Common myeloid progenitor, CD34-positive (primary cell): ENCODE measurements at regions not wholly inside any gene's neighbourhood (a gene's known extent, or its start where the extent isn't known, plus 50 kb on each side); places are given as distances from the start of the nearest gene placed in this dataset.
A peak's percentile ranks its signal among the peaks of the same experiment; 100 is the strongest.
"Not testable (repeated sequence)": the region's sequence is repeated elsewhere in the genome, so short reads cannot be mapped to it uniquely, and the experiment has no call there.

Source experiments
- CTCF ChIA-PET: fragments of 350-600 bp; sonication (Branson Sonifier 250); formaldehyde crosslinking; loops from one replicate; lab custom pipeline; 2021; ENCODE audit warnings: antibody characterized with exemption; lab: Charles Lee
- POLR2A ChIA-PET: fragments of 350-600 bp; sonication (Branson Sonifier 250); formaldehyde crosslinking; loops from one replicate; lab custom pipeline; 2021; ENCODE audit warnings: antibody characterized with exemption; lab: Charles Lee
- DNase-seq, 3 donors: peaks; one replicate each; pipeline versions ENCODE4 v3.0.0 to v3.0.0-alpha.2; 2013
- H3K27ac ChIP-seq, 2 experiments: 1 replicate in 1 of 2; 2 replicates in 1 of 2; pipeline ENCODE4 v1.7.0; 2013; ENCODE audit warnings: inconsistent platforms in 2 of 2, low read length in 2 of 2, mild to moderate bottlenecking in 2 of 2, low read depth in 1 of 2, moderate library complexity in 1 of 2; ENCODE audit not compliant: severe bottlenecking in 2 of 2, insufficient read depth in 1 of 2, poor library complexity in 1 of 2
- H3K27me3 ChIP-seq, 5 experiments: replicated peaks in 2 of 5; 1 replicate in 3 of 5; 2 replicates in 2 of 5; pipeline versions ENCODE4 v1.6.1 to v1.7.0; 2013; ENCODE audit warnings: low read length in 4 of 5, mild to moderate bottlenecking in 2 of 5, moderate library complexity in 2 of 5, inconsistent platforms in 1 of 5; ENCODE audit not compliant: insufficient read depth in 5 of 5, control insufficient read depth in 4 of 5
- H3K36me3 ChIP-seq, 4 experiments: 1 replicate in 2 of 4; 2 replicates in 2 of 4; pipeline versions ENCODE4 v1.6.1 to v1.7.0; 2013; ENCODE audit warnings: low read length in 3 of 4, control low read depth in 1 of 4, mild to moderate bottlenecking in 1 of 4; ENCODE audit not compliant: control insufficient read depth in 4 of 4, insufficient read depth in 4 of 4
- H3K4me1 ChIP-seq, 4 experiments: 1 replicate in 3 of 4; 2 replicates in 1 of 4; pipeline versions ENCODE4 v1.6.1 to v1.7.1; 2013; ENCODE audit warnings: low read length in 3 of 4, mild to moderate bottlenecking in 3 of 4, control low read depth in 1 of 4, inconsistent platforms in 1 of 4, moderate library complexity in 1 of 4; ENCODE audit not compliant: control insufficient read depth in 4 of 4, insufficient read depth in 4 of 4; ENCODE audit errors: control extremely low read depth in 1 of 4
- H3K4me3 ChIP-seq, 7 experiments: 1 replicate in 4 of 7; 2 replicates in 3 of 7; pipeline versions ENCODE4 v1.5.1 to v1.7.0; 2013; ENCODE audit warnings: mild to moderate bottlenecking in 7 of 7, low read length in 6 of 7, moderate library complexity in 6 of 7, inconsistent platforms in 2 of 7, low read depth in 2 of 7, control low read depth in 1 of 7; ENCODE audit not compliant: insufficient read depth in 4 of 7, control insufficient read depth in 1 of 7; ENCODE audit errors: extremely low read depth in 1 of 7
- H3K9me3 ChIP-seq, 5 experiments: 1 replicate in 4 of 5; 2 replicates in 1 of 5; pipeline versions ENCODE4 v1.6.1 to v1.7.1; 2013; ENCODE audit warnings: low read length in 4 of 5, mild to moderate bottlenecking in 2 of 5, inconsistent platforms in 1 of 5, low read depth in 1 of 5, moderate library complexity in 1 of 5; ENCODE audit not compliant: control insufficient read depth in 4 of 5, insufficient read depth in 2 of 5; ENCODE audit errors: control extremely low read depth in 1 of 5
- WGBS: methylation state at CpG from one replicate; pipeline ENCODE4 v1.1.5; 2013; ENCODE audit not compliant: insufficient coverage; 5-methylcytosine and 5-hydroxymethylcytosine counted together

GRCh38 chr15:60172143-60172542, 168.0 kb downstream of the FOXB1 start:
- Histone ChIP-seq H3K9me3 (no peaks in the 10 kb centered on the region), H3K36me3 (no peaks in the 10 kb centered on the region), H3K27me3 (no peaks in the 10 kb centered on the region), H3K27ac (no peak overlapping the region), H3K4me3 (no peak overlapping the region), H3K4me1 (no peaks in the 10 kb centered on the region)
- ChIA-PET POLR2A (no interaction called here), CTCF (no interaction called here)
- no peak for DNase-seq
- WGBS = no CpG with 5 or more reads among the region's 1 CpG

- ChIA-PET CTCF (interaction anchor here (0.6 to 1.8 kb wide), 8 partner anchors 9 to 455 kb away, joined by 3 to 9 read pairs (median 4); no protein-coding TSS in a partner anchor), POLR2A (interaction anchor here (0.7 kb wide), 1 partner anchor 14 kb away, joined by 3 read pairs; no protein-coding TSS in a partner anchor)
- Histone ChIP-seq H3K4me1 (no peaks in the 10 kb centered on the region), H3K36me3 (no peaks in the 10 kb centered on the region), H3K4me3 (no peak overlapping the region), H3K27me3 (no peaks in the 10 kb centered on the region), H3K9me3 (no peaks in the 10 kb centered on the region), H3K27ac (no peak overlapping the region)
- DNase-seq = peak; percentile 57 to 68 (median 58)
- WGBS = no CpG with 5 or more reads among the region's 2 CpGs
Observed at GRCh38 chr15:60179786-60180391, 175.8 kb downstream of the FOXB1 start.

- H3K36me3 ChIP-seq, H3K27me3 ChIP-seq, CTCF ChIA-PET, H3K9me3 ChIP-seq, H3K27ac ChIP-seq, H3K4me3 ChIP-seq, H3K4me1 ChIP-seq, DNase-seq: not testable (repeated sequence)
- POLR2A ChIA-PET = interaction anchor here (0.6 kb wide), 1 partner anchor 296 kb away, joined by 3 read pairs; no protein-coding TSS in a partner anchor
- 97% methylated on average over 10 of the region's 11 CpGs for WGBS
Observed at GRCh38 chr15:60181957-60182356, 177.8 kb downstream of the FOXB1 start.

GRCh38 chr15:60183366-60183765, 179.3 kb downstream of the FOXB1 start:
- Histone ChIP-seq H3K27ac (no peak overlapping the region), H3K36me3 (no peaks in the 10 kb centered on the region), H3K4me3 (no peak overlapping the region), H3K27me3 (no peaks in the 10 kb centered on the region), H3K4me1 (no peaks in the 10 kb centered on the region), H3K9me3 (no peaks in the 10 kb centered on the region)
- ChIA-PET POLR2A (no interaction called here), CTCF (no interaction called here)
- 92% methylated on average over 6 of the region's 6 CpGs for WGBS
- no peak for DNase-seq

- no peak overlapping the region for H3K4me3 ChIP-seq
- H3K27me3 ChIP-seq = no peaks in the 10 kb centered on the region
- H3K36me3 ChIP-seq = no peaks in the 10 kb centered on the region
- DNase-seq = no peak
- no peaks in the 10 kb centered on the region for H3K9me3 ChIP-seq
- CTCF ChIA-PET = no interaction called here
- 96% methylated on average over 8 of the region's 8 CpGs for WGBS
- POLR2A ChIA-PET = no interaction called here
- no peak overlapping the region for H3K27ac ChIP-seq
- H3K4me1 ChIP-seq = no peaks in the 10 kb centered on the region
Observed at GRCh38 chr15:60184579-60184978, 180.5 kb downstream of the FOXB1 start.

GRCh38 chr15:60191016-60191415, 186.9 kb downstream of the FOXB1 start:
- CTCF ChIA-PET = no interaction called here
- Histone ChIP-seq H3K36me3 (no peaks in the 10 kb centered on the region), H3K9me3 (no peaks in the 10 kb centered on the region), H3K4me3 (no peak overlapping the region), H3K4me1 (no peaks in the 10 kb centered on the region), H3K27me3 (no peaks in the 10 kb centered on the region), H3K27ac (no peak overlapping the region)
- no peak for DNase-seq
- POLR2A ChIA-PET = no interaction called here
- 100% methylated on average over 1 of the region's 6 CpGs for WGBS

- Histone ChIP-seq H3K4me3 (no peak overlapping the region), H3K9me3 (no peaks in the 10 kb centered on the region), H3K4me1 (no peaks in the 10 kb centered on the region), H3K27ac (no peak overlapping the region), H3K36me3 (no peaks in the 10 kb centered on the region), H3K27me3 (peaks cover 0 to 1% (median 0%) of the 10 kb centered on the region in 5 experiments)
- DNase-seq = no peak
- ChIA-PET POLR2A (no interaction called here), CTCF (interaction anchor here (1.3 kb wide), 1 partner anchor 136 kb away, joined by 3 read pairs; no protein-coding TSS in a partner anchor)
- no CpG with 5 or more reads among the region's 2 CpGs for WGBS
Observed at GRCh38 chr15:60191821-60192220, 187.7 kb downstream of the FOXB1 start.
